ENCODE measurements at regions not wholly inside any gene's neighbourhood (a gene's known extent, or its start where the extent isn't known, plus 50 kb on each side); places are given as distances from the start of the nearest gene placed in this dataset.
"Not testable (repeated sequence)": the region's sequence is repeated elsewhere in the genome, so short reads cannot be mapped to it uniquely, and the experiment has no call there.

DNA sequence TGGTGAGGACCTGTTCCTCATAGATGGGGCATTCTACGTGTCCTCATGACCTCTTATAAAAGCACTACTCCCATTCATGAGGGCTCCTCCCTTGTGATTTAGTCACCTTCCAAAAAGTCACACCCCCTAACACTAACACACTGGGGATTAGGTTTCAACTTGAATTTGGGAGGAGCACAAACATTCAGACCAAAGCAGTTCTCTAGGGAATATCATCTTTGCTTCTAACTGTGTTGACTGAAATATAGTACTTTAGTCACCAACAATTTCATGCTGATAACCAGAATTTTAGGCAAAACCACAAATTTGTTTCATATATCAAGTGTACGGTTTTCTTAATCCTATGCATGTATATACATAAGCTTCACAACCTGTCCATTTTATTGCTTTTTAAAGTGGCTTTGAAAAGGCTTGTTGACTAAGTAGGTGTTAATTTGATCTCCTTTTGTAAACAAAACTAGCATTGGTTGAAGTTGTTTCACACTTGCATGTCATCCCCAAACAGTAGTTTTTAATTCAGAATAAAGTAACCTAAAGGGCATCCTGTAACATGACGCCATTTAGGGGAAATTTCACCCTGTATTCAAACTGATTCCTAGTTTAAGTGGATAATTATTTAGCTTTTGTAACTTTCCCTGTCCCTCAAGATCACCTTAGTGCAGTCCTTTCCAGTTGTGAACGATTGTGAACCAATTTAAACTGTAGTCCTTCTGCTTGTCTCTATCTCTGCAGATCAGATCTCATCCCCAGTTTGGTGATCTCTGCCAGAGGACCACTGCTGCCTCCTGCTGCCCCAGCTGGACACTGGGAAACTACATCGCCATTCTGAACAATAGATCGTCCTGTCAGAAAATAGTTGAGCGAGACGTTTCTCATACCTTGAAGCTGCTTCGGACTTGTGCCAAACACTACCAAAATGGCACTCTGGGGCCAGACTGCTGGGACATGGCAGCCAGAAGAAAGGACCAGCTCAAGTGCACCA is 141.1 kb downstream of the TLR5 start:
- DNase-seq, result no peak

DNA sequence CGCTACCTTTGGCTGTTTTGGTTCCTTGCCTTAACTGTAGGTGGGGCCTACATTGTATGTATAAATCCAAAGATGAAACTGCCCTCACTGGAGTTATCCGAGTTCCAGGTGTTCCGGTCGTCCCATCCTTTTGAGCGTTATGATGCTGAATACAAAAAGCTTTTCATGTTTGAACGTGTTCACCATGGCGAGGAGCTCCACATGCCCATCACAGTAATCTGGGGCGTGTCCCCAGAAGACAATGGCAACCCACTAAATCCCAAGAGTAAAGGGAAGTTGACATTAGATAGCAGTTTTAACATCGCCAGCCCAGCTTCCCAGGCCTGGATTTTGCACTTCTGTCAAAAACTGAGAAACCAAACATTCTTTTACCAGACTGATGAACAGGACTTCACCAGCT is 139.5 kb downstream of the TLR5 start:
- DNase-seq, result no peak

DNA sequence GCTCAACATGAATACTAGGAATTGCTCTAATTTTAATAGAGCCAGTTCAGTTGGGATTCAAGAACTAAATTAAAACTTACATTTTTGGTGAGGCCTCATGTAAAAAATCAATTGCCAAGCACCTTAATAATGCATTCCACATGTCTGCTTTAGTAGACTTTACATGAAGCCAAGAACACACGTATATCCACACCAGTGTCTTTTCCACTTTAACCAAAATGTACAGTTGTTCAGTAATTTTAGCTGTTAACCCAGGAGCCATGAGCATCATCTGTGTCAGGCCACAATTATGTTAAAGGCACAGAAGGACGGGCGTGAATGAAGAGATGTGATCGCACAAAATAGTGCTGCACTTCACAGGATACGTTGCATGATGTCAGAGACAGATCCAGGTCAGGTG is 136.7 kb downstream of the TLR5 start:
- DNase-seq, result no peak

DNA sequence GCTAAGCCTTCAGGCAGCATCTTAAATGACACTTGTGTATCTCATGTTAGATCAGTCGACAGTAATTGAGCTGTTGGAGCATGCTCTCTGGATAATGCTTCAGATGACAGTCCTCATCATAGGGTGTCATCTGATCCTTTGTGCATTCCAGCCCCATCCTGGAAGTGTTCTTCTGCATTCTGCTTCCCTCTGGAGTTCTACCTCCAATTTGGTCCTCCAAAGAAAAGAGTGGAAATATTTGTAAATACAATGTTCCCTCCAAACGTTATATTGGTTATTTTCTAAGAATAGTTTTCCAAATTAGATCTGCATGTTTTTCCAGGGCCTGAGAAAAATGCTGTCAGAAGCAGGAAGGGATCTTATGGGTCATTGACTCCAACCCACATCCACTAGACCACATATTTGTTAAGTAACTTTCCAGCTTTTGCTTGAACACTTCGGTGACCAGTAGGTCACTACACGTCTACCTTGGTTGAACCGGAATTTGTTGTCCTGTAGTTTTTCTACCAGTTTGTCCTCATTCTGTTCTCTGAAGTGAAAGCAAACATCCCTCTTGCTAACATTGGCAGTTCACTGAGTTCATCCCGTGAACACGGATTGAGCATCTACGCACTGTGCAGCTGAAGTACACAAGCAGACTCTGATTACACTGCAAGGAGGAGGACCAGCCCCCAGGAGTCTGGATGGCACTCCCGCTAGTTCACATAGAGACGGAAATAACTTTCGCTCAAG is 136.0 kb downstream of the TLR5 start:
- DNase-seq, result no peak

DNA sequence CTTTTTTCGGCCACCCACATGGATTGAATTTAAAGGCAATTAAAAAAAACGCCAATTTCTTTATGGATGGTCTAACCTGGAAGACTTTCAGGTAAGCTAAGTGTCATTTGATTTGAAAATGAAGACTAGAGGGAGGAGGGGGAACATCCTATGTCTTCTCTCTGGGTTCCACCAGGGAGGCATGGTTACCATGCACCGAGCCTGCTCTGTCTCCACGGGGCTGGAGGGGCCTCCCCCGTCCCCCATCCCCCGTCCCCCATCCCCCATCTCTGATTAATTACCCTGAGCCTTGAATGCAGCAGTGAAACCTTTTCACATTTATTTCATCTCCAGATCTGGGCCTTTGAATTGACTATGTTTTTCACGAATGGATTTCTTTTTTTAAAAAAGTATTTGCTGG is 135.1 kb downstream of the TLR5 start:
- no peak for DNase-seq

DNA sequence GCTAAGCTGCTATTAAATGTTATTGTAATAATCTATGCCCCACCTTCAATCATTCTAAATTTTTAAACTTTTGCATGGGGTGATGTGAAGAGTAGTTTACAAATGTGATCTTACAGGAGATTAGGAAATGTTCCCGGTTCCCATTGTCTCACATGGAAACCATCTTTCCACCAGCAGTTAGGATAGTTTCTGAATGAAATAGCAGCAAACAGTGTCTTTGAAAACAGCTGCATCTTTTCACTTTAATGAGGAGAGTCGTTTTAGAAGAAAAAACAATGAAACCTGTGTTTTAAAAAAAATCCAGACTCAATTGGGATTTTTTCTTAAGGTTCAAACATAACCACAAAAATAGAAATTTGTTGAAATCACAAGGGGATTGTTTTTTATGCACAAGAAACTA is 134.2 kb downstream of the TLR5 start:
- DNase-seq, result no peak

DNA sequence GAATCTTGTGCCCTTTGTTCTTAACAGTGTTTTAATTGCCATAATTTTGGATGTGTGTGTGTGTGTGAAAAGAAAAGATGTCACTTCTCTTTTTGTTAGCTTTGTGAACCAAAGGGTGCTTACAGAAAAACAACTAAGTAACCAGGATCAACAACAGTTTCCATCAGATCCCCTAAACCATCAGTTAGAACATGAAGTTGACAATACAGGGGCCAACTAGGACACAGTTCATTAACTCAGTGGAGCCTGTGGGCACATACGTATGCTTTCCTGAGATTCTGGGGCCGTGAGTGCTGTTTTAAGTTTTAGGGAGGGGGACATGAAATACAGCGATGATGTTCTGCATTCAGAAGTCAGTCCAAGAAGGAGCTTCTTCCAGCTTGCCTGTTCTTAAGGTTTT is 133.6 kb downstream of the TLR5 start:
- no peak for DNase-seq

DNA sequence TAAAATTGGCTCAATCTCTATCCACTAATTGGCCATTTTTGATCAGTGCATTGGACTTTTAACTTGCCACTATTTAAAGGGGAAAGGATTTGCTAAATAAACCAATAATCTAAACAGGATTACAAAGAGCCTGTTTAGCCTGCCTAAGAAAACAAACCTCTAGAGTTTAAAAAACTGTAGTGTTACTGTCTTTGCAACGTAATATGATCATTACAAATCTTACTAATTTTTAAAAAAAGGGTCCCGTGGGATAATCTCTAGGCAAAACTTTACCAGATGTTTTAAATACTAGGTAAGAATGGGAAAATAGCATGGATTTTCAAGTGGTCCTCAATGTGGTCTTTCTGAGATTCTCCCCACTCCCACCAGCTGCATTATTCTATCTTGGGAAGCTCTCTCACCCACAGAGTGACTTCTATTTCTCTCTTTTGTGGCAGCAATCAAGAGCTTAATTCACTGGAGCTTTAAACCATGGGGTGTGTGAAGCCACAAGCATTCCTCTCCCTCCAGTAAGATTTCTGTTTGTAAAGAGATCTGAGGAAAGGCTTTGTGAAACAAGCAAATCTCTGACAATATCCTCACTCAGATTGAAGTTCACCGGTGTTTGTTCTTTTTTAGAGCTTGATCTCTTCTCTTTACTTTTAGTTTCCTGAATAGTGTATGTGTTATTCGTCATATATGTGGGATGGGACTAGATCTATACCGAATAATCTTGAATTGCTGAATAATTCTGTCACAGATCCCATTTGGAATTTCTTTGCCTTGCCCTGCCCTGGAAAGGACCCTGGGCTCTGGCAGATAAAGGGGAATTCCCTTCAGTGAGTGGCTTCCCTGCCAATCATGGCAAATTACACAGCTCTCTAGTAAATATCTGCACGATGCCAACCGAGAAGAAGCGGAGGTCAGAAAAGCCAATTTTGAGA is 132.2 kb downstream of the TLR5 start:
- no peak for DNase-seq

DNA sequence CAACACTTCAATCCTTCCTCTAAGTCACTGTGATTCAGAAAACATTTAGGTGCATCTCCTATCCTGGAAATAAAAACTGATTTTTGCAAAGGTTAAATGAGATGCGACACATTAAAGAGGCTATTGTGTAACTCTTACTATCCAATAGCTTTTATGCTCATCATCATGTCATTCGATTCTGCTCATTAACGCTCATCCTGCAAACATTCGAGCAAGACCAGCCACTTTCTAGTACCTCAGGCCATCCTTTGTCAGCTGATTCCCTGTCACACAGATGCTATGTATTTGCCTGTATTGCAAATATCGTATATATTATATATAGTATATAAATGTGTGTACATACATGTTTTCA is 131.6 kb downstream of the TLR5 start:
- no peak for DNase-seq

DNA sequence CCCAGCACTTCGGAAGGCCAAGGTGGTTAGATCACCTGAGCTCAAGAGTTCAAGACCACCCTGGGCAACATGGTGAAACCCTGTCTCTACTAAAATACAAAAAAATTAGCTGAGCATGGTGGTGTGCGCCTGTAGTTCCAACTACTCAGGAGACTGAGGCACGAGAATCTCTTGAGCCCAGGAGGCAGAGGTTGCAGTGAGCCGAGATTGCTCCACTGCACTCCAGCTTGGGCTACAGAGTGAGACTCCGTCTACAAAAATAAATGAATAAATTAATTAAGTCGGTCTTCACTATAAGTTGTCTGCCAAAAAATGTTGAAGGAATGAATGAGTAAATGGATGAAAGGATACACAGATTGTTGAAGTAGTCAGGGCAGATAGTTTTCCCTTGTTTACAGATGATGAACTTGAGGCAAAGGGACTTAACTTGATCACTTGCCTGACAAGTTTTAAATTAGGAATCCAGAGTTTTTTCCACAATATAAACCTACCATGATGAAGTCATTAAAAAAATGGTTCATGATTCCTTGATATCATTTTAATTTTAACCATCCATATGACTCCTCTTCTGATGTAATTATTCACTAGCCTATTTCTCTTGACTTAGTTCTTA is 130.8 kb downstream of the TLR5 start:
- DNase-seq, result no peak

DNA sequence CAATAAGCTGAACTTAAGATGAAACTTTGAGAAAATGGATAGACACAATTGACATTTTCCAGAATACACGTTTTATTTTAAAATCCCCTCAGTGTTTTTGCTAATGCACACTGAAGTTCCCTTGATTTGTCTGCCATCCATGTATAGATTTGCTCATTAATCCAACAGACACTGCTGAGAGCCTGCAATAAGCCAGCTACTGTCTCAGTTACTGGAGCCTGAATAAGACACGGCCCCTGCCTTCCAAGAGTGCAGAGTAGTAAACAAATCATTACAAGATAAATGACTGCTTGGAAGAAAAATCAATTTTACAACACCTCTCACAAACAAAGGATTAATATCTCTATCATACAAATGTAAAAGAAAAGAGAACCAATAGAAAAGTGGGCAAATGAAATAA is 130.1 kb downstream of the TLR5 start:
- DNase-seq, result no peak

DNA sequence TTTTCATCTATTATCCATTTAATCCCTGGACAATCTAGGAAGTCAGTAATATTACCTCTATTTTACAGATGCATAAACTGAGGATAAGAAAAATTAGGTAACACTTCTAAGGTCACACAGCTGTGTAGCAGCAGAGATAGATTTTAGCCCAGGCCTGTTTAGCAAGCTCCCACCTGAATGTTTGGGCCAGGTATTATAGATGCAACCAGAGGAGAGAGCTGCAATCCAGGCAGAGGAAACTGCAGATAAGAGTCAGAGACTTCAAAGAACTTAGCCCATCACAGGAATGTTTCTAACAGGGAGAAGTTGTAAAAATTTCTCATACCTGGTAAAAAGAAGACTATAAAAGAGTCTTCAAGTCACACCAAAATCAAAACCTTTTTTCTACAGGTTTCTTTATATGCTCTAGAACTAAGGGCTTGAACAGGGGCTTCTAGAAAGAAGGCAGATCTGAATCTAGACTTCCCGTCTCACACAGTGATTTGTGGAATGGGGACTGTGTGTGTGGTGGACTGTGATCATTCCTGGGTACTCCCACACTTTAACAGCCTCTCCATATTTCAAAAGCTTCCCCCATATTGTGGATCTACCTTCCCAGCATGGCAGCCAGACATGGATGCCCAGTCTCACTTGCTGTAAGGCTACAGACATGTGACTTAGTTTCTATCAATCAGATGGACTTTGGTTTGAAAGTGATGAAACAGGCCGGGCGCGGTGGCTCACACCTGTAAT is 128.7 kb downstream of the TLR5 start:
- no peak for DNase-seq

DNA sequence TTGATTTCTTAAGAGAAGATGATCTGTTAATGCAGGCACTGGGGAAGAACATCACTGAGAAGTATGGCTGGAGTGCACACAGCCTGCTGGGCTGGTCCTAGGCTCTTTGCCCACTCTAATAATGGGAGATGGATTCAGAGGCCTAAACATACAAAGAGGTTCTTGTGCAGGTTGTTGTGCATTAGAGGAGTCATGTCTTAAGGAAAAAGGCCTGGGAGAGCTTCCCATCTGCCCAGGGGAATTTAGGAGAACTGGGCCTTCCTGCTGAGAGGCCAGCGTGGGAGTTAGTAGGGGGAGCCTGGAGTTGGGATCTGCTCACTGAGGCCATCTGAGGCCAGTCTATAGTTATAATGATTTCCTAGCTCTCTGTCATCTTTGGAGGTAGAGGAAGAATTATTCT is 126.7 kb downstream of the TLR5 start:
- DNase-seq, result no peak

DNA sequence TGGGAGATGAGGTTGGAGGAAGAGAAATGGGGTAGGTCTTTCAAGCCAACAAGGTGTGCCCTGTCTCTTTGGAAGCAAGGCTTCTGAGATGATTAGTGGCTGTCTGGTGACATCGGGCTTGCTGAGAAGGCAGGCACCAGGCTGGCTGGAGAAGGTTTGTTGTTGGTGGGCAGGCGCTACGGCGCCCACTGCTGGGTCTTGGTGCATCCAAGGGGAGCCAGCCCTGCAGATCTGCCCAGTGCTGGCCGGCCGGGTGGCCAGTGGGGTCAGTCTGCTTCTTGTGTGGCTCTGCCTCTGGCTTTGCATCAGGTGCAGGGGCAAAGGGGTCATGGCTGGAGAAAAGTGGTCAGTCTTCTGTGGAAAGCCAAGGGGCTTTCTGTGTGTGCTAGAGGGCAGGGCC is 126.2 kb downstream of the TLR5 start:
- no peak for DNase-seq

DNA sequence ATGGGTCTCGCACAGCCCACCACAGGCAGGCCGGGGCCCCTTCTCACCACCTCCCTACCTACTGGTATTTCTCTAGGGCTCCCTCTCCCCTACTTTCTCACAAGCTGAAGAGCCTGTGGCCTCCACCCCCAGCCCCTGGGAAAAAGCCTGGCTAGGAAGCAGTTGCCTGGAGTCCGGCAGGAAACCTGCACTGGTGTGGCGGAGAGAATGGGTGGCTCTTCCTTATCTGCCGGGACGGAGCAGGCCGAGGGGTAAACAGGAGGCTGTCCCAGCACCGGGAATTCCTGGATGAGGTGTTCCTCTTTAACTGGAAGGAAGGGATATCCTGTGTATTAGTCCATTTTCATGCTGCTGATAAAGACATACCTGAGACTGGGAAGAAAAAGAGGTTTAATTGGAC is 125.8 kb downstream of the TLR5 start:
- DNase-seq, result no peak

DNA sequence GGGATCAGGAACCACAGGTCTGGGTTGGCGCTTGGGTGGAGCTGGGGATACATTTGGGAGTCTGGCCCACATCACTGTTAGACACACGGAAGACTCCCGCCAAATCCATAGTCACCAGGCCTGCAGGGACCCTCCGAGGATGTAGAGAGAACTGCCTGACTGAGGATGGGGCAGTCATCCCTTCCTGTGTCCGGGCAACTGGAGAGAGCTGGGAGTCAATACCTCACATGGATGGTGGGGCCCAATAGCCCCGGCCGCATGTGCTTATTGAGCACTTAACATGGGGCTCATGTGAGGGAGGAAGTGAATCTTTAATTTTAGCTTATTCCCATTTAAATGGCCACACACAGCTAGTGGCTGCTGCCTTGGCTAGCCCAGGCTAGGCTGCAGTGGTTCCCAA is 124.5 kb downstream of the TLR5 start:
- no peak for DNase-seq

DNA sequence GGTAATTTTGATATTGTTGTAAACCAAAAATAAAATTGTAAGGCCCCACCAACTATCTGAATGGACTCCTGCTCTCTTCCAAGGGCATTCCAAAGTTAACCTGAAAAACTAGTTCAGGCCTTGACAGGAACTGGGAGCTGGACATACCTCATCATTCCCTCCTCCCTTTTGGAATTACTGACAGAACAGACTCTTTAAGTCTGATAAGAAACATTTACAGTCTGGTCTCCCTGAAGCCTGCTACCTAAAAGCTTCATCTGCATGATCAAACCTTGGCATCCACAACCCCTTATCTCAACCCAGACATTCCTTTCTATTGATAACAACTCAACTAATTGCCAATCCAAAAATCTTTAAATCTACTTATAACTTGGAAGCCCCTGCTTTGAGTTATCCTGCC is 123.8 kb downstream of the TLR5 start:
- no peak for DNase-seq

DNA sequence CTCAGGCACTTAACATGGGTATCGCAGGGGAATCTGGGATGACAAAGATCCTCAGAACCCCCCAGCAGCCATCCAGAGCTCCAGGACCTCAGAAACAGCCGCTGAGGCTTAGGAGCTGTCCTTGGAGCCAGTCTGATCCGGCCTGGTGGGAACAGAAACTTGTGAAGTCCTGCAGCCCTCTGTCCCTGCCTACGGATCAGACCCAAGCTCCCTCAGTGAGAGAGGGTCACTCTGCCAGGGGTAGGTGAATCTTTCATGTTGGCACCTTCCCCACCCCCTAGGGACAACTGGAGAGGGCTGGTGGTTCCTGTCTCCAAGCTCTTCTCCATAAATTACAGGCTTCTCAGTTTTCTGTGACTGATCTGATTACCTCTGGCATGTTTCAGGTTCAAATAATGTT is 122.3 kb downstream of the TLR5 start:
- no peak for DNase-seq

DNA sequence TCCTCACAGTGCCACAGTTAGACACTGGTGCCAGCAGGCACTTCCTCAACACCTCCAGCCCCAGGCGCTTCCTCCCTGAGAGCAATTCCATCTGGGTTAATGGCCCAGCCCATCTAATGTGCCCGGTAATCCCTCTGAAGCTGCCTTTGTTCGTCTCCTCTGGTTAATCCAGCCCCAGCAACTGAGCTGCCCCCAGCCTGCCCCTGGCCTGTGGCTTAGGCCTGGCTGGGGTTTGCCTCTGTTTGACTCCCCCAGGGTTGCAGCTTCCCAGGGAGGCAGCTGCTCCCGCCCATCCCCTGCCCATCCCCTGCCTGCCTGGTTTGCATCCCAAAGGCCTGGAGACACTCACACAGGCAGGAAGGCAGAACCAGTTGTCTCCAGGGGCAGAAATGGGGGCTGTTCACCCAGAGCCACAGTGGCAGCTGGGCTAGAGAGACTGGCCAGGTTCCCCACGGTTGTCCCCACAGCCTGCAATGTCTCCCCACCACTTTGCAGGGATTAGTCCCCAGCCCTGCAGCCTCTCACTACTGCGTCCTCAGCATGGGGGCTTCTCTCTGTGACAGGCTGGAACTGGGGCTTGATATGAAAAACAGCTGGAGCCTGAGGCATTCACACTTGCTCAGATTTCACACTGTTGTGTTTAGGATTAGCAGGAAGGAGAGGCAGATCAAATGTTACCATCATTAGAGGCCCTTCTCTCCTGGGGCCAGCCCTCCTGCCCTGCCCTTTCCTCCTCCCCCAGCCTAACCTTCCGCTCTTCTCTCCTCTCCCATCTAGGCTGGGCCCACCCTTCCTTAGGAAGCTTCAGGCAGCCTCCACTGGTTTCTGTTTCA is 120.2 kb downstream of the TLR5 start:
- DNase-seq, result no peak

DNA sequence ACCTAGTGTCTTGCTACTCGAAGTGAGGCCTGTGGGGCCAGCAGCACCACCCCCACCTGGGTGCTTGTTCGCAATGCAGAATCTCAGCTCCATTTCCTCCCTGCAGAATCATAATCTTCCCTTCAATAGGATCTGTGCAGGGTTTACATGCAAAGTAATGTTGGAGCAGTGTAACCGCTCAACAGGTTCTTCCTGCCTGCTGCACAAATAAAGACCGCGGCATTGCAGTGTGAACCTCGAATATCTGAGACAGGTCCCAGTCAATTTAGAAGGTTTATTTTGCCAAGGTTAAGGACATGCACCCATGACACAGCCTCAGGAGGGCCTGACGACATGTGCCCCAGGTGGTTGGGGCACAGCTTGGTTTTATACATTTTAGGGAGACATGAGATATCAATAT is 119.2 kb downstream of the TLR5 start:
- no peak for DNase-seq

DNA sequence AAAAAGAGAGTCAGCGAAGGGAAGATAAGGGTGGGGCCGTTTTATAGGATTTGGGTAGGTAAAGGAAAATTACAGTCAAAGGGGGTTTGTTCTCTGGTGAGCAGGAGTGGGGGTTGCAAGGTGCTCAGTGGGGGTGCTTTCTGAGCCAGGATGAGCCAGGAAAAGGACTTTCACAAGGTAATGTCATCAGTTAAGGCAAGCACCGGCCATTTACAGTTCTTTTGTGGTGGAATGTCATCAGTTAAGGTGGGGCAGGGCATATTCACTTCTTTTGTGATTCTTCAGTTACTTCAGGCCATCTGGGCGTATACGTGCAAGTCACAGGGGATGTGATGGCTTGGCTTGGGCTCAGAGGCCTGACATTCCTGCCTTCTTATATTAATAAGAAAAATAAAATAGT is 118.6 kb downstream of the TLR5 start:
- DNase-seq, result not testable (repeated sequence)

Data from NCI-H1092 treated with DMSO at 0.1 percent for 48 hours (cell line).